ENCODE measurements at regions not wholly inside any gene's neighbourhood (a gene's known extent, or its start where the extent isn't known, plus 50 kb on each side); places are given as distances from the start of the nearest gene placed in this dataset.

DNA sequence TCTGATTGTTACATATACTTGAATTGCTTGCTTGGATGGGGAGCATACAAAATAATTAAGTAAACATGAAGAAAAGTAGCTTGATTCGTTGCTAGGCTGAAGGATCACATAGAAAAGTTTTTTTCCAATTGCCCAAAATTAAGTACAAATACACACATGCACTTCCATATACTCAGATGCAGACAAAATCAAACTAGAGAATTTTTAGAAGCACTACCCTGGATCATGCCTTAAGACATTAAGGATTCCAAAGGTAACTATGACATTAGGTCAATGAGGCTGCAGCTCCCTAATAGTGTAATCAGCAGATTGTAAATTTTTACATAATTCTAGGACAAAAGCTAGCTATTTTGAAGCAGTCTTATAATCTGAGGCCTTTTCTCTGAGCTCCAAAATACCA is 216.9 kb upstream of the TMEM161B start:
- TF ChIP-seq CTCF (IDR thresholded peaks at IDR 0.05; ENCODE audit: low read depth, low read length, poor library complexity, severe bottlenecking) (no peak), EZH2phosphoT487 (IDR thresholded peaks at IDR 0.05; ENCODE audit: borderline replicate concordance, low read length) (no peak)

Measured in DOHH2 (cell line).